Skin epidermis (tissue), 12 donors: ENCODE measurements at regions not wholly inside any gene's neighbourhood (a gene's known extent, or its start where the extent isn't known, plus 50 kb on each side); places are given as distances from the start of the nearest gene placed in this dataset.

Experiments used
- H3K27ac ChIP-seq, 21 experiments: fragments of 200-600 bp; sonication (generic) in 11 of 21; one replicate each; pipeline ENCODE4 v1.5.0; 2020; ENCODE audit warnings: mild to moderate bottlenecking in 3 of 21, inconsistent platforms in 2 of 21, moderate library complexity in 2 of 21
- H3K4me3 ChIP-seq, 7 experiments: fragments of 200-600 bp; sonication (generic) in 2 of 7; one replicate each; pipeline ENCODE4 v1.5.0; 2020; ENCODE audit warnings: inconsistent platforms in 2 of 7, mild to moderate bottlenecking in 2 of 7, moderate library complexity in 1 of 7

GRCh38 chr16:62610291-62610690 lies 574.1 kb upstream of the CDH8 start:
- no peak overlapping the region for H3K27ac ChIP-seq
- no peak overlapping the region for H3K4me3 ChIP-seq

- no peak overlapping the region for H3K4me3 ChIP-seq
- H3K27ac ChIP-seq: no peak overlapping the region
Measured at GRCh38 chr16:62602790-62603189, 566.6 kb upstream of the CDH8 start.

- no peak overlapping the region for H3K27ac ChIP-seq
- H3K4me3 ChIP-seq: no peak overlapping the region
Measured at GRCh38 chr16:62597875-62598274, 561.6 kb upstream of the CDH8 start.

- Histone ChIP-seq H3K4me3 (no peak overlapping the region), H3K27ac (no peak overlapping the region)
Measured at GRCh38 chr16:62596584-62596983, 560.3 kb upstream of the CDH8 start.

- Histone ChIP-seq H3K4me3 (no peak overlapping the region), H3K27ac (no peak overlapping the region)
Measured at GRCh38 chr16:62596125-62596524, 559.9 kb upstream of the CDH8 start.

GRCh38 chr16:62586128-62586862 lies 550.1 kb upstream of the CDH8 start:
- Histone ChIP-seq H3K4me3 (no peak overlapping the region), H3K27ac (no peak overlapping the region)

GRCh38 chr16:62585041-62585545 lies 548.9 kb upstream of the CDH8 start:
- H3K27ac ChIP-seq: no peak overlapping the region
- no peak overlapping the region for H3K4me3 ChIP-seq

- H3K27ac ChIP-seq: no peak overlapping the region
- H3K4me3 ChIP-seq: no peak overlapping the region
Measured at GRCh38 chr16:62583414-62583813, 547.2 kb upstream of the CDH8 start.

- Histone ChIP-seq H3K27ac (no peak overlapping the region), H3K4me3 (no peak overlapping the region)
Measured at GRCh38 chr16:62573466-62573865, 537.2 kb upstream of the CDH8 start.

GRCh38 chr16:62568926-62569325 lies 532.7 kb upstream of the CDH8 start:
- Histone ChIP-seq H3K27ac (no peak overlapping the region), H3K4me3 (no peak overlapping the region)

- Histone ChIP-seq H3K4me3 (no peak overlapping the region), H3K27ac (no peak overlapping the region)
Measured at GRCh38 chr16:62565706-62566105, 529.5 kb upstream of the CDH8 start.

- H3K27ac ChIP-seq: no peak overlapping the region
- H3K4me3 ChIP-seq: no peak overlapping the region
Measured at GRCh38 chr16:62564291-62564690, 528.1 kb upstream of the CDH8 start.

- Histone ChIP-seq H3K4me3 (no peak overlapping the region), H3K27ac (no peak overlapping the region)
Measured at GRCh38 chr16:62562121-62562520, 525.9 kb upstream of the CDH8 start.

GRCh38 chr16:62549875-62550274 lies 513.6 kb upstream of the CDH8 start:
- Histone ChIP-seq H3K4me3 (no peak overlapping the region), H3K27ac (no peak overlapping the region)

GRCh38 chr16:62548095-62548494 lies 511.9 kb upstream of the CDH8 start:
- no peak overlapping the region for H3K27ac ChIP-seq
- no peak overlapping the region for H3K4me3 ChIP-seq

GRCh38 chr16:62546701-62547100 lies 510.5 kb upstream of the CDH8 start:
- no peak overlapping the region for H3K4me3 ChIP-seq
- H3K27ac ChIP-seq: no peak overlapping the region

- Histone ChIP-seq H3K27ac (no peak overlapping the region), H3K4me3 (no peak overlapping the region)
Measured at GRCh38 chr16:62545039-62545438, 508.8 kb upstream of the CDH8 start.

- no peak overlapping the region for H3K4me3 ChIP-seq
- H3K27ac ChIP-seq: no peak overlapping the region
Measured at GRCh38 chr16:62543516-62543915, 507.3 kb upstream of the CDH8 start.

GRCh38 chr16:62539657-62540056 lies 503.4 kb upstream of the CDH8 start:
- H3K27ac ChIP-seq: no peak overlapping the region
- H3K4me3 ChIP-seq: no peak overlapping the region

GRCh38 chr16:62530426-62530825 lies 494.2 kb upstream of the CDH8 start:
- Histone ChIP-seq H3K4me3 (no peak overlapping the region), H3K27ac (no peak overlapping the region)

- no peak overlapping the region for H3K27ac ChIP-seq
- H3K4me3 ChIP-seq: no peak overlapping the region
Measured at GRCh38 chr16:62516001-62516400, 479.8 kb upstream of the CDH8 start.

- no peak overlapping the region for H3K27ac ChIP-seq
- H3K4me3 ChIP-seq: no peak overlapping the region
Measured at GRCh38 chr16:62503073-62503472, 466.8 kb upstream of the CDH8 start.
